Panc1 (cell line): ENCODE measurements at regions not wholly inside any gene's neighbourhood (a gene's known extent, or its start where the extent isn't known, plus 50 kb on each side); places are given as distances from the start of the nearest gene placed in this dataset.

Experiments used
- ATAC-seq: fragments of 200-7000 bp; cut with Tn5 transposase; 2 replicates; pipeline ENCODE4 v1.9.1; 2020; ENCODE audit warnings: mild to moderate bottlenecking, moderate library complexity
- BruUV-seq: library from RNA; stranded (reverse); fragments of 400-500 nt; replicated peaks from 2 replicates; lab custom pipeline; 2021; lab: Mats Ljungman, UMichigan
- CTCF ChIA-PET: fragments of 300-600 bp; sonication (Branson Sonifier 250); formaldehyde crosslinking; loops from one replicate; lab custom pipeline; 2022; ENCODE audit warnings: antibody characterized with exemption; lab: Charles Lee
- POLR2A ChIA-PET: fragments of 300-600 bp; sonication (Branson Sonifier 250); formaldehyde crosslinking; loops from one replicate; lab custom pipeline; 2022; ENCODE audit warnings: antibody characterized with exemption; lab: Charles Lee
- DNase-seq: peaks from one replicate; pipeline ENCODE4 v3.0.0-alpha.2; 2010; ENCODE audit warnings: low read depth, low spot score
- H3K27ac ChIP-seq: 2 replicates; pipeline ENCODE4 v1.5.1; 2011; ENCODE audit warnings: mild to moderate bottlenecking, low read length, inconsistent platforms
- H3K27me3 ChIP-seq: fragments of 200-500 bp; sonication (Bioruptor generic); 2 replicates; pipeline ENCODE4 v1.6.0; 2014; ENCODE audit warnings: low read length, inconsistent platforms; ENCODE audit not compliant: control insufficient read depth, insufficient read depth
- H3K36me3 ChIP-seq: fragments of 200-500 bp; sonication (Bioruptor generic); 2 replicates; pipeline ENCODE4 v1.5.1; 2014; ENCODE audit warnings: inconsistent platforms, mild to moderate bottlenecking, low read length, moderate library complexity; ENCODE audit not compliant: control insufficient read depth, insufficient read depth
- H3K4me1 ChIP-seq: 2 replicates; pipeline ENCODE4 v1.5.1; 2011; ENCODE audit warnings: inconsistent platforms, mild to moderate bottlenecking, low read length, moderate library complexity; ENCODE audit not compliant: control insufficient read depth, insufficient read depth
- H3K4me3 ChIP-seq, 2 experiments: 2 replicates each; pipeline ENCODE4 v1.5.1; 2011 to 2012; ENCODE audit warnings: low read depth in 2 of 2, low read length in 2 of 2, mild to moderate bottlenecking in 2 of 2, inconsistent platforms in 1 of 2, moderate library complexity in 1 of 2
- H3K9me3 ChIP-seq: fragments of 200-500 bp; sonication (Bioruptor generic); 2 replicates; pipeline ENCODE4 v1.5.1; 2014; ENCODE audit warnings: low read depth, mild to moderate bottlenecking, inconsistent platforms, low read length, moderate library complexity; ENCODE audit not compliant: control insufficient read depth, insufficient read depth
- CTCF ChIP-seq: fragments of 450-650 bp; IDR thresholded peaks from 2 replicates; pipeline ENCODE4 v1.5.1; 2017; ENCODE audit warnings: mild to moderate bottlenecking
- POLR2AphosphoS5 ChIP-seq: IDR thresholded peaks from 2 replicates; pipeline ENCODE4 v1.6.1; 2012; ENCODE audit warnings: mild to moderate bottlenecking, low read depth, low read length, moderate library complexity
- REST ChIP-seq, 2 experiments: IDR thresholded peaks; 2 replicates each; pipeline ENCODE4 v1.6.1; 2011 to 2012; ENCODE audit warnings: low read depth in 2 of 2, control low read depth in 1 of 2, low read length in 1 of 2, mild to moderate bottlenecking in 1 of 2, moderate library complexity in 1 of 2; ENCODE audit not compliant: insufficient read depth in 1 of 2
- SIN3A ChIP-seq: IDR thresholded peaks from 2 replicates; pipeline ENCODE4 v1.6.1; 2012; ENCODE audit warnings: low read depth, mild to moderate bottlenecking, low read length, moderate library complexity, borderline replicate concordance; ENCODE audit not compliant: insufficient read depth
- TCF7L2 ChIP-seq: IDR thresholded peaks from 2 replicates; pipeline ENCODE4 v1.6.1; 2011; ENCODE audit warnings: mild to moderate bottlenecking, low read depth, low read length, inconsistent platforms
- in situ Hi-C: cut with HindIII; loops from 2 replicates; pipeline ENCODE4 v1.10.0; 2016; ENCODE audit warnings: low sequenced_read_pairs, low pct_unique_long_range_greater_than_20kb
- intact Hi-C: fragments of 100-400 bp; cut with micrococcal nuclease; formaldehyde crosslinking; loops from one replicate; pipeline ENCODE4 v1.10.0; 2022; ENCODE audit not compliant: unreplicated experiment

GRCh38 chr20:59392736-59393135 is 92.3 kb downstream of the EDN3 start:
- in situ Hi-C loops (no loop called here), intact Hi-C loops (no loop called here)
- DNase-seq (no peak), ATAC-seq (no peak)
- Histone ChIP-seq H3K27me3 (peaks cover 8% of the 10 kb centered on the region; the same call in 1 of the 2 replicates), H3K9me3 (no peaks in the 10 kb centered on the region), H3K27ac (no peak overlapping the region), H3K36me3 (no peaks in the 10 kb centered on the region), H3K4me1 (no peaks in the 10 kb centered on the region), H3K4me3 (no peak overlapping the region)
- CTCF ChIA-PET: no interaction called here
- POLR2A ChIA-PET: no interaction called here
- TF ChIP-seq REST (IDR thresholded peaks at IDR 0.05; ENCODE audit: insufficient read depth in 1 of 2, low read depth in 2 of 2, low read length in 1 of 2): no peak
- no peak for TF ChIP-seq CTCF
- no peak for TF ChIP-seq TCF7L2
- no peak for TF ChIP-seq POLR2AphosphoS5
- TF ChIP-seq SIN3A: no peak
- BruUV-seq: no TSS peak

GRCh38 chr20:59393142-59393541 is 92.7 kb downstream of the EDN3 start:
- no peaks in the 10 kb centered on the region for H3K9me3 ChIP-seq
- in situ Hi-C loops: no loop called here
- peaks cover 8% of the 10 kb centered on the region; the same call in 1 of the 2 replicates for H3K27me3 ChIP-seq
- no peak overlapping the region for H3K4me3 ChIP-seq
- H3K36me3 ChIP-seq: no peaks in the 10 kb centered on the region
- no peaks in the 10 kb centered on the region for H3K4me1 ChIP-seq
- ChIA-PET CTCF (no interaction called here), POLR2A (no interaction called here)
- ATAC-seq (no peak), DNase-seq (no peak)
- no peak overlapping the region for H3K27ac ChIP-seq
- no TSS peak for BruUV-seq
- TF ChIP-seq POLR2AphosphoS5 (no peak), SIN3A (no peak), TCF7L2 (no peak), REST (IDR thresholded peaks at IDR 0.05; ENCODE audit: insufficient read depth in 1 of 2, low read depth in 2 of 2, low read length in 1 of 2) (no peak), CTCF (no peak)
- intact Hi-C loops: no loop called here
